ENCODE measurements at regions not wholly inside any gene's neighbourhood (a gene's known extent, or its start where the extent isn't known, plus 50 kb on each side); places are given as distances from the start of the nearest gene placed in this dataset.

GRCh38 chr9:80883826-80884579 is 805.3 kb downstream of the TLE1 start:
- FAIRE-seq (no peak), ATAC-seq (no peak), DNase-seq (ENCODE audit: extremely low read depth in 1 of 4, low spot score in 3 of 4) (no peak)
- Histone ChIP-seq H3K4me1 (replicated peaks in 1 of 2; ENCODE audit: control insufficient read depth in 2 of 2, insufficient read depth in 2 of 2, low read length in 2 of 2) (no peaks in the 10 kb centered on the region), H3K27ac (ENCODE audit: extremely low read depth, low read depth, low read length) (no peak overlapping the region), H3K79me2 (ENCODE audit: control insufficient read depth, insufficient read depth, low read length) (no peaks in the 10 kb centered on the region), H3K4me3 (no peak overlapping the region), H3K36me3 (ENCODE audit: control insufficient read depth, insufficient read depth, low read length) (no peaks in the 10 kb centered on the region), H2AFZ (ENCODE audit: low read depth, low read length) (no peak overlapping the region), H3K9me3 (replicated peaks; ENCODE audit: control insufficient read depth, insufficient read depth, low read depth, low read length) (no peaks in the 10 kb centered on the region), H3K9ac (ENCODE audit: insufficient read depth in 1 of 2, low read depth in 2 of 2, low read length in 2 of 2) (no peak overlapping the region), H3K4me2 (ENCODE audit: insufficient read depth, low read length) (no peak overlapping the region), H3K9me1 (ENCODE audit: control insufficient read depth, insufficient read depth, low read length) (no peaks in the 10 kb centered on the region), H4K20me1 (replicated peaks; ENCODE audit: control insufficient read depth, insufficient read depth, low read length) (no peaks in the 10 kb centered on the region), H3K27me3 (ENCODE audit: control insufficient read depth in 2 of 2, insufficient read depth in 2 of 2, low read length in 2 of 2) (no peaks in the 10 kb centered on the region)
- TF ChIP-seq SNAPC5 (CRISPR knock-in tag; IDR thresholded peaks at IDR 0.05) (no peak), ZNF232 (CRISPR knock-in tag; IDR thresholded peaks at IDR 0.05) (no peak), SETDB1 (IDR thresholded peaks at IDR 0.05; ENCODE audit: low read length) (no peak), SNIP1 (IDR thresholded peaks at IDR 0.05; ENCODE audit: low read depth) (no peak), C11orf30 (IDR thresholded peaks at IDR 0.05; ENCODE audit: low read depth) (no peak), ZNF75A (CRISPR knock-in tag; IDR thresholded peaks at IDR 0.05) (no peak), E2F1 (CRISPR knock-in tag; IDR thresholded peaks at IDR 0.05) (no peak), HOXB6 (CRISPR knock-in tag; IDR thresholded peaks at IDR 0.05; ENCODE audit: borderline replicate concordance) (no peak), CEBPB (tag; IDR thresholded peaks at IDR 0.05) (no peak), HCFC1 (IDR thresholded peaks at IDR 0.05; ENCODE audit: low read depth, low read length) (no peak), E2F6 (IDR thresholded peaks at IDR 0.05; ENCODE audit: borderline replicate concordance in 1 of 2, extremely low read depth in 1 of 2, insufficient read depth in 1 of 2, insufficient read length in 1 of 2, low read depth in 1 of 2, low read length in 1 of 2, poor library complexity in 1 of 2, severe bottlenecking in 1 of 2) (no peak), FOXK1 (CRISPR knock-in tag; IDR thresholded peaks at IDR 0.05; ENCODE audit: borderline replicate concordance) (no peak), ZZZ3 (IDR thresholded peaks at IDR 0.05) (no peak), SRSF9 (IDR thresholded peaks at IDR 0.05; ENCODE audit: borderline replicate concordance, low read depth, low read length) (no peak)
- WGBS (ENCODE audit: insufficient coverage, low coverage, missing lambda C conversion rate) = 0% methylated on average over 3 of the region's 5 CpGs
- BruUV-seq (replicated peaks) = no TSS peak
- POLR2A ChIA-PET = no interaction called here
- in situ Hi-C loops (cut with MboI) (no loop called here), intact Hi-C loops (cut with micrococcal nuclease) (no loop called here)
- CTCF ChIA-PET (ENCODE audit: low intra/inter-chr PET ratio) = no interaction called here
